MCF 10A (cell line): ENCODE measurements at regions not wholly inside any gene's neighbourhood (a gene's known extent, or its start where the extent isn't known, plus 50 kb on each side); places are given as distances from the start of the nearest gene placed in this dataset.

Experiments used
- BruUV-seq: library from RNA; stranded (reverse); fragments of 400-500 nt; replicated peaks from 2 replicates; lab custom pipeline; 2021; lab: Mats Ljungman, UMichigan
- CTCF ChIA-PET: fragments of 300-600 bp; sonication (Branson Sonifier 250); formaldehyde crosslinking; extraction: SDS; loops from one replicate; lab custom pipeline; 2021; ENCODE audit warnings: antibody characterized with exemption, inconsistent platforms; lab: Yijun Ruan, JAX
- POLR2A ChIA-PET: fragments of 300-600, 350-650 bp; sonication (Branson Sonifier 250); formaldehyde crosslinking; extraction: SDS; loops from one replicate; lab custom pipeline; 2020; ENCODE audit warnings: antibody characterized with exemption, inconsistent platforms; lab: Yijun Ruan, JAX
- DNase-seq: peaks from one replicate; pipeline ENCODE4 v3.0.0-alpha.2; 2018; ENCODE audit not compliant: unreplicated experiment
- H3K27ac Mint-ChIP-seq: one replicate; pipeline ENCODE4 v1.8.0; 2022; ENCODE audit warnings: mild to moderate bottlenecking, low read depth, mixed read lengths; ENCODE audit not compliant: unreplicated experiment
- H3K27me3 Mint-ChIP-seq: one replicate; pipeline ENCODE4 v1.8.0; 2022; ENCODE audit warnings: mixed read lengths; ENCODE audit not compliant: insufficient read depth, unreplicated experiment
- H3K36me3 Mint-ChIP-seq: one replicate; pipeline ENCODE4 v1.8.0; 2022; ENCODE audit warnings: mild to moderate bottlenecking, moderate library complexity, mixed read lengths; ENCODE audit not compliant: insufficient read depth, unreplicated experiment
- H3K4me1 Mint-ChIP-seq: one replicate; pipeline ENCODE4 v1.8.0; 2022; ENCODE audit warnings: mixed read lengths; ENCODE audit not compliant: insufficient read depth, unreplicated experiment
- H3K4me3 Mint-ChIP-seq: one replicate; pipeline ENCODE4 v1.8.0; 2022; ENCODE audit warnings: mild to moderate bottlenecking, moderate library complexity, mixed read lengths; ENCODE audit not compliant: unreplicated experiment
- H3K9me3 Mint-ChIP-seq: one replicate; pipeline ENCODE4 v1.8.0; 2022; ENCODE audit warnings: mixed read lengths; ENCODE audit not compliant: unreplicated experiment
- intact Hi-C: fragments of 100-400 bp; cut with micrococcal nuclease; formaldehyde crosslinking; loops from 2 replicates; pipeline ENCODE4 v1.14.1; 2022
- TF ChIP-seq, protein P1 (sequence below): fragments of 200-600 bp; IDR thresholded peaks from one replicate; pipeline ENCODE4 v1.8.0; 2022; ENCODE audit warnings: antibody characterized with exemption, mild to moderate bottlenecking; ENCODE audit not compliant: unreplicated experiment

DNA sequence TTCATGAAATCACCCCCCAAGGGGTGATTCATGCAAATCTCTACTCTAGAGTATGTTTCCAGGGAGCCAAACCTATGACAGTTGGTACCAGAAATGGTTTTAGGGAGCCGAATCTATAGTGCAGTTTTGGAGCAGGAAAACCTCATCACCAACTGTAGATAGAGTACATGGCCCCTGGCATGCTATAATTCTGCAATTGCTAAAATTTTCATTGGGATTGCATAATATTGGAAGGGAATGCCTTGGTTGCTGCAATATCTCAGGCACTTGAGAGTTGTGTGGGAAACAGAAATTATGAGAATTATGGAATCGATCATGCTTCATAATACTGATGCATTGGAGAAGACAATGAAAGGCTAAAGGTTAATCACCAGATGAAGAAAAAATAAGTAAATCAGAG, 148.2 kb upstream of the PLPPR1 start:
- no peak overlapping the region for H3K27ac Mint-ChIP-seq
- TF ChIP-seq, protein P1, sequence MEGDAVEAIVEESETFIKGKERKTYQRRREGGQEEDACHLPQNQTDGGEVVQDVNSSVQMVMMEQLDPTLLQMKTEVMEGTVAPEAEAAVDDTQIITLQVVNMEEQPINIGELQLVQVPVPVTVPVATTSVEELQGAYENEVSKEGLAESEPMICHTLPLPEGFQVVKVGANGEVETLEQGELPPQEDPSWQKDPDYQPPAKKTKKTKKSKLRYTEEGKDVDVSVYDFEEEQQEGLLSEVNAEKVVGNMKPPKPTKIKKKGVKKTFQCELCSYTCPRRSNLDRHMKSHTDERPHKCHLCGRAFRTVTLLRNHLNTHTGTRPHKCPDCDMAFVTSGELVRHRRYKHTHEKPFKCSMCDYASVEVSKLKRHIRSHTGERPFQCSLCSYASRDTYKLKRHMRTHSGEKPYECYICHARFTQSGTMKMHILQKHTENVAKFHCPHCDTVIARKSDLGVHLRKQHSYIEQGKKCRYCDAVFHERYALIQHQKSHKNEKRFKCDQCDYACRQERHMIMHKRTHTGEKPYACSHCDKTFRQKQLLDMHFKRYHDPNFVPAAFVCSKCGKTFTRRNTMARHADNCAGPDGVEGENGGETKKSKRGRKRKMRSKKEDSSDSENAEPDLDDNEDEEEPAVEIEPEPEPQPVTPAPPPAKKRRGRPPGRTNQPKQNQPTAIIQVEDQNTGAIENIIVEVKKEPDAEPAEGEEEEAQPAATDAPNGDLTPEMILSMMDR: no peak
- no peak for DNase-seq
- no peak overlapping the region for H3K4me3 Mint-ChIP-seq
- peaks cover 8% of the 10 kb centered on the region for H3K27me3 Mint-ChIP-seq
- no peaks in the 10 kb centered on the region for H3K4me1 Mint-ChIP-seq
- ChIA-PET CTCF (interaction anchor here (0.6 to 1.3 kb wide), 2 partner anchors 239 to 279 kb away, joined by 3 read pairs; no protein-coding TSS in a partner anchor), POLR2A (no interaction called here)
- BruUV-seq: no TSS peak
- H3K36me3 Mint-ChIP-seq: no peaks in the 10 kb centered on the region
- H3K9me3 Mint-ChIP-seq: no peaks in the 10 kb centered on the region
- intact Hi-C loops: no loop called here

DNA sequence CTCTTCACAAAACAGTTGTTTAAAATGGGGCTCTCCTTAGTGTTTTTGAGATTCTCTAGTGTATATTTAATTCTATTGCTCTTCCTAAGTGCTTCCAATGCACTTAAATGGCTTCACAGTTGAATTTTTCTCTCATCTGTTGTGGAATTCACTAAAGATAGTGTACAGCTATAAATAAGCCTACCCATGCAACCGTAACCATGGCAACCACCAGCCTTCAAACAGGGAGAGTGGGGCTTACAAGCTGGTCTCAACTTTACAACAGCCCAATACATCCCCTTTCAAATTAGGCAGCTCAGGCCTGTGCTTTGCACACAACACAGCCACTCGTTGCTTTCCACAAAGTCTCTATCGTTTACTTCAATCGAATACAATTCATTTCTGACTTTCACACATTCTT, 144.0 kb upstream of the PLPPR1 start:
- POLR2A ChIA-PET: no interaction called here
- Mint-ChIP-seq H3K4me1 (no peaks in the 10 kb centered on the region), H3K4me3 (no peak overlapping the region), H3K27ac (no peak overlapping the region), H3K27me3 (peaks cover 31% of the 10 kb centered on the region), H3K9me3 (no peaks in the 10 kb centered on the region), H3K36me3 (no peaks in the 10 kb centered on the region)
- no peak for DNase-seq
- BruUV-seq: no TSS peak
- TF ChIP-seq, protein P1: no peak
- CTCF ChIA-PET: no interaction called here
- intact Hi-C loops: no loop called here

DNA sequence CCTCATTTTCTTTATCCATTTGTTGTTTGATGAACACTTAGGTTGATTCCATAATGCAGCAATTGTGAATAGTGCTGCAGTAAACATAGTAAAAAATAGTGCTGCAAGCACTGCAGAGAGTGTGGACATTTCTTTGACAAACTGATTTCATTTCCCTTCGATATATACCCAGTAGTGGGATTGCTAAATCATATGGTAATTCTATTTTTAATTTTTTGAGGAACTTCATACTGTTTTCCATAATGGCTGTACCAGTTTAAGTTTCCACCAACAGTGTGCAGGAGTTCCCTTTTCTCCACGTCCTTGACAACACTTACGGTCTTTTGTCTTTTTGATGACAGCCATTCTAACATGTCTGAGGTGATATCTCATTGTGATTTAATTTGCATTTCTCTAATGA, 138.2 kb upstream of the PLPPR1 start:
- H3K4me3 Mint-ChIP-seq: no peak overlapping the region
- ChIA-PET POLR2A (no interaction called here), CTCF (interaction anchor here (1.9 kb wide), 1 partner anchor 290 kb away, joined by 4 read pairs; no protein-coding TSS in a partner anchor)
- intact Hi-C loops: no loop called here
- H3K9me3 Mint-ChIP-seq: no peaks in the 10 kb centered on the region
- H3K27ac Mint-ChIP-seq: no peak overlapping the region
- H3K4me1 Mint-ChIP-seq: no peaks in the 10 kb centered on the region
- DNase-seq: no peak
- H3K36me3 Mint-ChIP-seq: no peaks in the 10 kb centered on the region
- peaks cover 33% of the 10 kb centered on the region for H3K27me3 Mint-ChIP-seq
- TF ChIP-seq, protein P1: no peak
- no TSS peak for BruUV-seq

DNA sequence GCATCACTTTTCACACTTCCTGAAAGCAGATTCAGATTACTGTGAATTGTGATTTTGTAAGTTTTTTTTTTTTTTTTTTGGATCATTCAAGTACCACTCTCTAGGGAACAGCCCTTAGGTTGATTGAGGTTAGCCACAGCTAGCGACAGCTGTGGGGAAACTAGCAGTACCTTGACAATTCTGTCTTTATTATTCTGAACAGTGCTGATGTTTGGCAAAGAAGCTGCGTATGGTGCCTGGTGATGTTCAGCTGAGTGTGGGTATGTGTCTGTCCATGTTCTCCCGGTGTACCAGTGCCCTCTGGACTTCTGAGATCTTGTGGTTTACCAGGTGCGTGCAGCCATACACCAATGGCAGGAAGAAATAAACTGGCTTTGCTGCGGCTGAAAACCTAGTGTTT, 117.3 kb upstream of the PLPPR1 start:
- ChIA-PET POLR2A (interaction anchor here (0.6 kb wide), 1 partner anchor 33 kb away, joined by 3 read pairs; no protein-coding TSS in a partner anchor), CTCF (no interaction called here)
- TF ChIP-seq, protein P1: no peak
- intact Hi-C loops: no loop called here
- Mint-ChIP-seq H3K27ac (no peak overlapping the region), H3K36me3 (no peaks in the 10 kb centered on the region), H3K4me1 (no peaks in the 10 kb centered on the region), H3K27me3 (peaks cover 40% of the 10 kb centered on the region), H3K9me3 (no peaks in the 10 kb centered on the region), H3K4me3 (no peak overlapping the region)
- DNase-seq: no peak
- BruUV-seq: no TSS peak
